ENCODE measurements at regions not wholly inside any gene's neighbourhood (a gene's known extent, or its start where the extent isn't known, plus 50 kb on each side); places are given as distances from the start of the nearest gene placed in this dataset.

- TF ChIP-seq POLR2A (IDR thresholded peaks at IDR 0.05; ENCODE audit: low read length) (no peak), GATA1 (IDR thresholded peaks at IDR 0.05; ENCODE audit: low read depth, low read length) (no peak)
Measured at GRCh38 chr5:93830893-93831292, 89.5 kb upstream of the POU5F2 start.
